ENCODE measurements at regions not wholly inside any gene's neighbourhood (a gene's known extent, or its start where the extent isn't known, plus 50 kb on each side); places are given as distances from the start of the nearest gene placed in this dataset.
A peak's percentile ranks its signal among the peaks of the same experiment; 100 is the strongest.
"Not testable (repeated sequence)": the region's sequence is repeated elsewhere in the genome, so short reads cannot be mapped to it uniquely, and the experiment has no call there.

DNA sequence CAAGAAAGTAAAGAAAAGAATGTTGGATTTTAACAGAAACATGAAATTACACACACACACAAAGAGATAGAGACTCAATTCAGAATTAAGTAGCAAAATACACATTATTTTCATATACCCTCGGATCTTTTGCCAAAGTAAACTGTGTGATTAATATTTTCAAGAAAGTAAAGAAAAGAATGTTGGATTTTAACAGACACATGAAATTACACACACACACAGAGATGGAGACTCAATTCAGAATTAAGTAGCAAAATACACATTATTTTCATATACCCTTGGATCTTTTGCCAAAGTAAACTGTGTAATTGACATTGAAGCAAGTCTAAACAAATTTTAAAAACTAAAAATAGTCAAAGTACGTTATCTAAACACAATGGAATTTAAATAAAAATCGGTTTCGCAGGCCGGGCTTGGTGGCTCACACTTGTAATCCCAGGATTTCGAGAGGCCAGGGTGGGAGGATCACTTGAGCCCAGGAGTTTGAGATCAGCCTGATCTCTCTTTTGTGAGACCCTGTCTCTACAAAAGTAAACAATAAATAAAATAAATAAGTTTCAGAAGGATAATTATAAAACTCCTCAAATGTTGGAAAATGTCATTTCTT, 337.3 kb upstream of the MAGI2 start:
- ATAC-seq, result no peak
- DNase-seq, result no peak
- intact Hi-C loops (cut with micrococcal nuclease), result no loop called here

DNA sequence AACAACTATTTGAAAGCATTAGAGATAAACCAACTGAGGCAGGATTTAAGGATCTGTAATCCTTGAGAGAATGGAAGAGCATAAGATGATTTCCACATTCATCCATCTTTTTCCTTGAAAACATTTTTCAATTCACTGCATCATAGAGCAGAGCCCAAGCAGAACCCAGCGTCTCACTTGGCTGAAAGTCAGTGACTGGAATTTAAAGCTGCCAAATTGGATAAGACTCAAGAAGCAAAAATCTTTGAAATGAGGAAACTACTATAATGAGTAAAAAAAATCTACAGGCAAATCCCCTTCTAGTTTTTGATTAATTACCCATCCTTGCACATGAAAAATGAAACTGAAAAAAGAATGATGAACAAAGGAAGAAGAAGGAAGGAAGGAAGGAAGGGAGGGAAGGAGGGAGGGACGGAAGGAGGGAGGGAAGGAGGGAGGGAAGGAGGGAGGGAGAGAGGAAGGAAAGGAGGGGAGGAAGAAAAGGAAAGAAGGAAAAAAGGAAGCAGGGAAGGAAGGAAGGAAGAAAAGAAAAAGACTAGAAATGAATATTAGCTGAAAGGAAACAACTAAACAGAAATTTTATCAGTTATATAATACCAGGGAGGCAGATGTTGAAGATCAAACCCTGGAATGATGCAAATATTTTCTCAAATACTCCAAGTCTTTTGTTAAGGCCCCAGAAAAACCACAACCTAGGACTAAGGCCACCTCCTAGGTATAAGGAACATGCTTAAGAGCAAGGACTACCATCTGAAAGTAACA, 336.3 kb upstream of the MAGI2 start:
- no peak for ATAC-seq
- intact Hi-C loops (cut with micrococcal nuclease), result no loop called here
- DNase-seq, result no peak

GRCh38 chr7:79787623-79788022, 334.2 kb upstream of the MAGI2 start:
- ATAC-seq, result no peak
- intact Hi-C loops (cut with micrococcal nuclease), result no loop called here
- DNase-seq, result no peak

DNA sequence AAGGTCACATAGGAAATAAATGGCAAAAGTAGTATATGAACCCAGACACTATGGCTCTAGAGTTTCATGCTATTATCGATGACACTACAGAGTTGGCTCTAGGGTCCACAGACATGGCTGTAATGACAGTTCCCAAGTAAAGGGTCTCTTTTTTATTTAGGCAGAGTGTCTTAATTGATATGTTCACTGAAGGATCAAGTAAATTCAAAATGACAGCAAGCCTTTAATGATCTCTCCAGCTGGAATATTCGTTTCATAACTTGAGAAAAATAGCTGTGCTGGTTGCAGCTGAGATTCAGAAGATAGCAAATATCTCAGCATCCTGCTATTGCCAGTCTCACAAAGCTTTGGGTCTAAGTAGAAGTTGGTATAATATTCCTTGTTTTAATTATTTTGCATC, 333.6 kb upstream of the MAGI2 start:
- intact Hi-C loops (cut with micrococcal nuclease), result no loop called here
- DNase-seq (no peak), ATAC-seq (no peak)

- DNase-seq (no peak), ATAC-seq (no peak)
- intact Hi-C loops (cut with micrococcal nuclease), result no loop called here
These were observed 332.7 kb upstream of the MAGI2 start for GRCh38 chr7:79786187-79786586.

DNA sequence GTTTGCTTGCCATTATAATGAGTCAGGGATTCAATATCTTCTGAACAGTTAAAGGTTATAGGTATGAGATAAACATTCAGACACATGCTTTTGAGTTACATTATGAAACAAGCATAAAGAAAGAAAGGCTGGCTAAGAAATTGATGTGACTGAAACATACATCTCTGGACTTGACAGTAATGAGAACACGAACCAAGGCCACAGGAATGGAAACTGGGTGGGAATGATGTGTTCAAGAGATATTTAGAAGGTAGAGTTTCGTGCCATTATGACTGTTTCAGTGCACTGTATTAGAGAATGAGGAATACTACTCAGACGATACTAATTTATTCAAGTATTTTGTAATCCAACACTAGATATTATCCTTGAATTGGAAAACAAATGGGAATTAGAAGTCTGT, 332.1 kb upstream of the MAGI2 start:
- DNase-seq (no peak), ATAC-seq (no peak)
- intact Hi-C loops (cut with micrococcal nuclease), result no loop called here

- no peak for ATAC-seq
These were observed 329.4 kb upstream of the MAGI2 start for GRCh38 chr7:79782906-79783305.

GRCh38 chr7:79782256-79782655, 328.8 kb upstream of the MAGI2 start:
- intact Hi-C loops (cut with micrococcal nuclease), result no loop called here
- no peak for ATAC-seq
- no peak for DNase-seq

More at GRCh38 chr7:79782906-79783305, 329.4 kb upstream of the MAGI2 start:
- intact Hi-C loops (cut with micrococcal nuclease), result no loop called here
- no peak for DNase-seq

DNA sequence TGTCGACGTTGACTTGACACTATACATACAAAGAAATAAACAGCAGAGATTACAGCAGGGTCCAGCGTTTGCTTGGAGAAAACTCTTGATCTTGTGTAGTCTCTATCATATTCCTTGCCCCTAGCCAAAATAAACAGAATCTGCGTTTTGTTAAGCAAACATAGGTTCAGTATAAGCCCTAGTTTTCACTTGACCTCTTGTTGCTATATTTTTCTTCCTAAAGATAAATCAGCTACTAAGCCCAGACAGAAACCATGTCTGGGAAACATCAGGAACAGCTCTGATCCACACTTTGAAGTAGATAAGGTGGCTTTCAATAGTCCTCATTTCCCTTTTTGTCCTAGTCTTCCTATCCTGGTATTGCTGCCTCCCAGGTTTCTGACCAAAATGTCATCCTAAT, 328.2 kb upstream of the MAGI2 start:
- DNase-seq (no peak), ATAC-seq (peak; percentile 63)
- intact Hi-C loops (cut with micrococcal nuclease), result no loop called here

DNA sequence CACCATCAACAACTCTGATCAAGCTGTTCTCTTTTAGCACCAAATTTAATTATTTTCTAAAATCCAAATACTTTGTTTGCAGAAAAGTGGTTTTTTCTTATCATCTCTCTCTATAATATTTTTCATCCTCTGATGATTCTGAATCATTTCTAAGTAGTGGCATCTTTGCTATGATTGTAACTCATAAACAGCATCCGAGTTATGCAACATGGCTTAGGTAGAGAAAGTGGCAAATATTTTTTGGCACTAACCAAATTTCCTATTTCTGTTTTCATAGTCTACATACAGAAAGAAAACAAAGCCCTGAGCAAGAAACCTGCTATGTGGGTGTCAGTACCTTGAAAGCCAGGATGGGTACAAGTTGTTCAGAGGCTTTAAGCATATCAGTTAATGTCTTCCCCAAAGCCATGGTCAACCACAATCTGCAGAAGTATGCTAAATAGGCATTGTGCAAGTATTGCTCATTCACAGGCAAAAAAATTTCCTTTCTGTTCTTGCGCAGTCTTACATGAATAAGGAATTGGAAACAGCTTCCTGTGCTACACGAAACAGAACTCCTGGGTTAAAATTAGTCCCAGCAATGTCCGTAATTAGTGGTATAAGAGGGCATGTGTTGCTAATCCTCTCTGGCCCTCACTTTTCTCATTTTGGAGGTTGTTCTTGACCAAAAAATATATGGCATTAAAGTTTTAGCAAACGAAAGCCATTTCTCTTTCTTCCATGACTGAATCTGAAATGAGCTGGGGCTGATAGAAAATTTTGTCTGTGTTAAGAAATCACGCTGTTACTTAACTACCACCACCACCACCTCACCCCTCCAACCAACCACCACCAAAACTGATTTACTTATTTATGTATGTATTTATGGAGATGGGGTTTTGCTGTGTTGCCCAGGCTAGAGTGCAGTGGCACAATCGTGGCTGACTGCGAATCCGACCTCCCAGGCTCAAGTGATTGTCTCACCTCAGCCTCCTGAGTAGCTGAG, 325.6 kb upstream of the MAGI2 start:
- DNase-seq, result no peak
- no peak for ATAC-seq
- intact Hi-C loops (cut with micrococcal nuclease), result no loop called here

GRCh38 chr7:79775911-79776310, 322.4 kb upstream of the MAGI2 start:
- DNase-seq, result no peak
- intact Hi-C loops (cut with micrococcal nuclease), result no loop called here
- no peak for ATAC-seq

DNA sequence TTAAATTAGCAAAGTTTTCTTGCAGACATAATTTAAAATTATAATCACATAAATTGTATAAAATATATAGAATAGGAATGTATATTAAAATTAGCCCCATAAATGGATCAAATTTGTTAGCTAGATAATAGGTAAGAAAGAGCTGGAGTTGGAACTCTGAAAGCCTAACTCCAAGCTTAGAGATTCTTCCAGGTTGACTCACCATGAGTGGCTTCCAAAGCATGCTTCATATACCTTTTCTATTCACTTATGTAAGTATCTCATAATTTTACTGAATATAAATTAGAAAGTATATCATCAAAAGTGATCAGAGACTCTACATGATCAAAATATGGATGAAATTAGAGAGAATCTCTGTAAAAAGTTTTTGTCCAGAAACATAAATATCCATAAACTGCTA, 320.7 kb upstream of the MAGI2 start:
- no peak for DNase-seq
- ATAC-seq, result no peak
- intact Hi-C loops (cut with micrococcal nuclease), result no loop called here

DNA sequence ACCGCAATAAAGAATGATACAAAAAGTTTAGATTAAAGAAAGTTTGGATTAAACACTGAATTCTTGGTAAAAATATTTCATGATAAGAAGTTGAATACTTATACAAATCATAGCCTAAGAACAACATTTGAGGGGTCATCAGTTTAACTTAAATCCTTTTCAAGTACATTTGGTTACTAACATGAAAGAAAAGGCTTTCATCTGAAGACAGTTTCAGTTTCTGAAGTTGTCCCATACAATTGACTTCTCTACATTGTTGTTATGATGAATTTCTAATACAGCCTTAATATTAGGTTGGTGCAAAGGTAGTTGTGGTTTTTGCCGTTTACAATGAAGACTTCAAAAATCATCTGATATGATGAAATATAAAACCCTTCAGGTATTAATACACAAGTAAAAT, 317.5 kb upstream of the MAGI2 start:
- DNase-seq (no peak), ATAC-seq (no peak)
- intact Hi-C loops (cut with micrococcal nuclease), result no loop called here

- intact Hi-C loops (cut with micrococcal nuclease), result no loop called here
- no peak for DNase-seq
- no peak for ATAC-seq
These were observed 316.6 kb upstream of the MAGI2 start for GRCh38 chr7:79770063-79770462.

- intact Hi-C loops (cut with micrococcal nuclease); DNase-seq; ATAC-seq: not testable (repeated sequence)
These were observed 314.6 kb upstream of the MAGI2 start for GRCh38 chr7:79767876-79768560.

GRCh38 chr7:79767192-79767591, 313.7 kb upstream of the MAGI2 start:
- intact Hi-C loops (cut with micrococcal nuclease); ATAC-seq; DNase-seq: not testable (repeated sequence)

DNA sequence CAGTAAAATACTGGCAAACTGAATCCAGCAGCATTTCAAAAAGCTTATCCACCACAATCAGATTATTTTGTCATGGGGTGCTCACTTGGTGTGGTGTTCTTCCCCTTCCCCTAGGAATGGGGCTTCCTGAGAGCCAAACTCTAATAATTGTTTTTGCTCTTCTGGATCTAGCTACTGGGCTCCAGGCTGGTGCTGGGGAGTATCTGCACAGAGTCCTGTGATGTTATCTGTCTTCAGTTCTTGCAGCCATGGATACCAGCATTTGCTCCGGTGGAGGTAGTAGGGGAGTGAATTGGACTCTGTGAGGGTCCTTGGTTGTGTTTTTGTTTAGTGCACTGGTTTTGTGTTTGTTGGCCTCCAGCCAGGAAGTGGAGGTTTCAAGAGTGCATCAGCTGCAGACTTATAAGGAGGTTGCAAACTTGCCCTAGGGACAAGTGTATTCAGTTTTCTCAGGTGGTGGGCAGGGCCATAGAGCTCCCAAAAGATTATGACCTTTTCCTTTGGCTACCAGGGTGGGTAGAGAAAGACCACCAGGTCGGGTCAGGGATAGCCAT, 308.5 kb upstream of the MAGI2 start:
- intact Hi-C loops (cut with micrococcal nuclease), result no loop called here
- DNase-seq (no peak), ATAC-seq (no peak)

DNA sequence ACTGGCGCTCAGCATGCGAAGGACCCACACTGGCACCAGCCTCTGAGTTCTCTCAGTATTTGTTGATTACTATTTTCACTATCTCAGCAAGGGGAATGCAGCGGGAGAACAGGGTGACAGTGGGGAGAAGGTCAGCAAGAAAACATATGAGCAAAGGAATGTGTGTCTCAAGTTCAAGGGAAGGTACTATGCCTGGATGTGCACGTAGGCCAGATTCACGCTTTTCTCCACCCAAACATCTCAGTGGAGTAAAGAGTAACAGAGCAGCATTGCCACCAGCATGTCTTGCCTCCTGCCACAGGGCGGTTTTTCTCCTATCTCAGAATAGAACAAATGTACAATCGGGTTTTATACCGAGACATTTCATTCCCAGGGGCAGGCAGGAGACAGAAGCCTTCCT, 297.5 kb upstream of the MAGI2 start:
- DNase-seq; intact Hi-C loops (cut with micrococcal nuclease); ATAC-seq: not testable (repeated sequence)

DNA sequence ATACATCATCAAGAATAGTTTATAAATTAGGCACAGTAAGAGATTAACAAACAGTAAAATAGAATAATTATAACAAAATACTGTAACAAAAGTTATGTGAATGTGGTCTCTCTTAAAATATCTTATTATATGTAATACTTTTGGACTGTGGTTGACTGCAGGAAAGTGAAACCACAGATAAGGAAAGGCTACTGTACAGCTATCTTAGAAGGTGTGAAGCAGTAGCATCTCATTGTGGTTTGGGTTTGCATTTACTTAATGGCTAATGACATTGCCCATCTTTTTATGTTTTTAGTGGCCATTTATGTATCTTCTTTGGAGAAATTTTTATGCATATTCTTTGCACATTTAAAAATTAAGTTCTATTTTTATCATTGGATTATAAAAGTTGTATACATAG, 296.4 kb upstream of the MAGI2 start:
- DNase-seq (no peak), ATAC-seq (no peak)
- intact Hi-C loops (cut with micrococcal nuclease), result no loop called here
